ENCODE measurements at regions not wholly inside any gene's neighbourhood (a gene's known extent, or its start where the extent isn't known, plus 50 kb on each side); places are given as distances from the start of the nearest gene placed in this dataset.

GRCh38 chr2:12879649-12880048 is 162.9 kb downstream of the TRIB2 start:
- H3K4me1 Mint-ChIP-seq, result peaks cover 0 to 2% (median 0%) of the 10 kb centered on the region in 3 donors
- H3K9me3 Mint-ChIP-seq, result no peaks in the 10 kb centered on the region
- peaks cover 1% of the 10 kb centered on the region for H3K36me3 Mint-ChIP-seq
- peaks cover 3% of the 10 kb centered on the region for H3K27me3 Mint-ChIP-seq
- no peak overlapping the region for H3K4me3 Mint-ChIP-seq
- no peak overlapping the region for H3K27ac Mint-ChIP-seq

GRCh38 chr2:12881952-12882351 is 165.2 kb downstream of the TRIB2 start:
- Mint-ChIP-seq H3K4me3 (no peak overlapping the region), H3K4me1 (no peaks in the 10 kb centered on the region), H3K9me3 (no peaks in the 10 kb centered on the region), H3K27me3 (peaks cover 3% of the 10 kb centered on the region), H3K27ac (no peak overlapping the region), H3K36me3 (no peaks in the 10 kb centered on the region)

GRCh38 chr2:12882393-12882792 is 165.7 kb downstream of the TRIB2 start:
- H3K4me1 Mint-ChIP-seq, result no peaks in the 10 kb centered on the region
- no peak overlapping the region for H3K4me3 Mint-ChIP-seq
- H3K27ac Mint-ChIP-seq, result no peak overlapping the region
- peaks cover 3% of the 10 kb centered on the region for H3K27me3 Mint-ChIP-seq
- H3K9me3 Mint-ChIP-seq, result no peaks in the 10 kb centered on the region
- no peaks in the 10 kb centered on the region for H3K36me3 Mint-ChIP-seq

- H3K27ac Mint-ChIP-seq, result no peak overlapping the region
- no peaks in the 10 kb centered on the region for H3K36me3 Mint-ChIP-seq
- peaks cover 3% of the 10 kb centered on the region for H3K27me3 Mint-ChIP-seq
- H3K4me3 Mint-ChIP-seq, result no peak overlapping the region
- no peaks in the 10 kb centered on the region for H3K4me1 Mint-ChIP-seq
- no peaks in the 10 kb centered on the region for H3K9me3 Mint-ChIP-seq
Observed at GRCh38 chr2:12883906-12884305, 167.2 kb downstream of the TRIB2 start.

GRCh38 chr2:12884713-12885282 is 168.1 kb downstream of the TRIB2 start:
- Mint-ChIP-seq H3K4me1 (no peaks in the 10 kb centered on the region), H3K27me3 (peaks cover 3% of the 10 kb centered on the region), H3K4me3 (no peak overlapping the region), H3K36me3 (no peaks in the 10 kb centered on the region), H3K9me3 (no peaks in the 10 kb centered on the region), H3K27ac (no peak overlapping the region)

GRCh38 chr2:12890066-12890465 is 173.3 kb downstream of the TRIB2 start:
- Mint-ChIP-seq H3K36me3 (no peaks in the 10 kb centered on the region), H3K9me3 (peaks cover 8 to 23% (median 13%) of the 10 kb centered on the region in 3 donors), H3K27ac (no peak overlapping the region), H3K4me1 (no peaks in the 10 kb centered on the region), H3K4me3 (no peak overlapping the region), H3K27me3 (peaks cover under 1% of the 10 kb centered on the region)

GRCh38 chr2:12890481-12890991 is 173.8 kb downstream of the TRIB2 start:
- Mint-ChIP-seq H3K4me1 (no peaks in the 10 kb centered on the region), H3K27me3 (peaks cover 3% of the 10 kb centered on the region), H3K36me3 (no peaks in the 10 kb centered on the region), H3K9me3 (peaks cover 10 to 23% (median 16%) of the 10 kb centered on the region in 3 donors), H3K4me3 (no peak overlapping the region), H3K27ac (no peak overlapping the region)

- Mint-ChIP-seq H3K4me3 (no peak overlapping the region), H3K27ac (no peak overlapping the region), H3K9me3 (peaks cover 10 to 23% (median 16%) of the 10 kb centered on the region in 3 donors), H3K4me1 (peaks cover 6 to 8% (median 6%) of the 10 kb centered on the region in 3 donors), H3K27me3 (peaks cover 3% of the 10 kb centered on the region), H3K36me3 (peaks cover 2% of the 10 kb centered on the region)
Observed at GRCh38 chr2:12895017-12895416, 178.3 kb downstream of the TRIB2 start.

- Mint-ChIP-seq H3K27ac (peak overlapping the region in 1 of 3 donors; percentile 9), H3K9me3 (peaks cover 10 to 20% (median 16%) of the 10 kb centered on the region in 3 donors), H3K36me3 (peaks cover 3% of the 10 kb centered on the region), H3K4me3 (peak overlapping the region in 1 of 4 donors; percentile 2), H3K4me1 (peaks cover 6 to 8% (median 6%) of the 10 kb centered on the region in 3 donors), H3K27me3 (peaks cover 3% of the 10 kb centered on the region)
Observed at GRCh38 chr2:12896318-12896982, 179.7 kb downstream of the TRIB2 start.

GRCh38 chr2:12897181-12897580 is 180.4 kb downstream of the TRIB2 start:
- H3K27ac Mint-ChIP-seq, result peak overlapping the region in 1 of 3 donors; percentile 7
- H3K36me3 Mint-ChIP-seq, result peaks cover 3% of the 10 kb centered on the region
- H3K9me3 Mint-ChIP-seq, result peaks cover 5 to 13% (median 10%) of the 10 kb centered on the region in 3 donors
- peaks cover 6 to 8% (median 6%) of the 10 kb centered on the region in 3 donors for H3K4me1 Mint-ChIP-seq
- H3K4me3 Mint-ChIP-seq, result peak overlapping the region in 2 of 4 donors; percentile 2 to 24
- H3K27me3 Mint-ChIP-seq, result peaks cover 3% of the 10 kb centered on the region

GRCh38 chr2:12903272-12903671 is 186.5 kb downstream of the TRIB2 start:
- H3K4me1 Mint-ChIP-seq, result no peaks in the 10 kb centered on the region
- H3K27me3 Mint-ChIP-seq, result peaks cover 2% of the 10 kb centered on the region
- peaks cover 3% of the 10 kb centered on the region for H3K36me3 Mint-ChIP-seq
- no peak overlapping the region for H3K4me3 Mint-ChIP-seq
- no peaks in the 10 kb centered on the region for H3K9me3 Mint-ChIP-seq
- H3K27ac Mint-ChIP-seq, result no peak overlapping the region

- Mint-ChIP-seq H3K9me3 (peaks cover 0 to 3% (median 0%) of the 10 kb centered on the region in 3 donors), H3K4me3 (no peak overlapping the region), H3K27ac (no peak overlapping the region), H3K4me1 (no peaks in the 10 kb centered on the region), H3K36me3 (no peaks in the 10 kb centered on the region), H3K27me3 (peaks cover 14% of the 10 kb centered on the region)
Observed at GRCh38 chr2:12910431-12910830, 193.7 kb downstream of the TRIB2 start.

- H3K9me3 Mint-ChIP-seq, result peaks cover 0 to under 1% (median 0%) of the 10 kb centered on the region in 3 donors
- peaks cover 16% of the 10 kb centered on the region for H3K27me3 Mint-ChIP-seq
- H3K27ac Mint-ChIP-seq, result no peak overlapping the region
Observed at GRCh38 chr2:12915787-12916186, 199.1 kb downstream of the TRIB2 start.

GRCh38 chr2:12918138-12918834 is 201.6 kb downstream of the TRIB2 start:
- no peak overlapping the region for H3K4me3 Mint-ChIP-seq
- H3K27me3 Mint-ChIP-seq, result peaks cover 15% of the 10 kb centered on the region
- no peaks in the 10 kb centered on the region for H3K36me3 Mint-ChIP-seq
- H3K9me3 Mint-ChIP-seq, result peaks cover 0 to 1% (median 0%) of the 10 kb centered on the region in 3 donors
- no peak overlapping the region for H3K27ac Mint-ChIP-seq
- H3K4me1 Mint-ChIP-seq, result no peaks in the 10 kb centered on the region

More at GRCh38 chr2:12915787-12916186, 199.1 kb downstream of the TRIB2 start:
- Mint-ChIP-seq H3K4me3 (no peak overlapping the region), H3K36me3 (no peaks in the 10 kb centered on the region), H3K4me1 (no peaks in the 10 kb centered on the region)

- H3K36me3 Mint-ChIP-seq, result no peaks in the 10 kb centered on the region
- H3K27ac Mint-ChIP-seq, result no peak overlapping the region
- no peaks in the 10 kb centered on the region for H3K4me1 Mint-ChIP-seq
- H3K27me3 Mint-ChIP-seq, result peaks cover 15% of the 10 kb centered on the region
- H3K9me3 Mint-ChIP-seq, result peaks cover 0 to 1% (median 0%) of the 10 kb centered on the region in 3 donors
- no peak overlapping the region for H3K4me3 Mint-ChIP-seq
Observed at GRCh38 chr2:12918835-12919445, 202.2 kb downstream of the TRIB2 start.

All from IgD-negative memory B cell (primary cell).